Astrocyte of the spinal cord (primary cell): ENCODE measurements at regions not wholly inside any gene's neighbourhood (a gene's known extent, or its start where the extent isn't known, plus 50 kb on each side); places are given as distances from the start of the nearest gene placed in this dataset.

ENCODE experiments used
- DNase-seq: peaks from one replicate; pipeline ENCODE4 v3.0.0; 2011; ENCODE audit warnings: low read depth, low spot score
- H3K4me3 ChIP-seq: 2 replicates; pipeline ENCODE4 v1.5.1; 2011; ENCODE audit warnings: low read depth, mild to moderate bottlenecking, low read length, moderate library complexity
- CTCF ChIP-seq: IDR thresholded peaks from 2 replicates; pipeline ENCODE4 v1.5.1; 2012; ENCODE audit warnings: low read depth, mild to moderate bottlenecking, low read length, inconsistent platforms
- in situ Hi-C: cut with HindIII; loops from 2 replicates; pipeline ENCODE4 v1.10.0; 2017; ENCODE audit warnings: low sequenced_read_pairs

GRCh38 chr9:21608200-21608599 is 126.1 kb upstream of the IFNE start:
- no peak for DNase-seq
- no peak overlapping the region for H3K4me3 ChIP-seq
- in situ Hi-C loops: no loop called here
- TF ChIP-seq CTCF: no peak

- no peak for DNase-seq
- no peak overlapping the region for H3K4me3 ChIP-seq
- TF ChIP-seq CTCF: no peak
- in situ Hi-C loops: no loop called here
Measured at GRCh38 chr9:21609506-21609905, 127.4 kb upstream of the IFNE start.

- no peak for TF ChIP-seq CTCF
- no peak overlapping the region for H3K4me3 ChIP-seq
- in situ Hi-C loops: no loop called here
- no peak for DNase-seq
Measured at GRCh38 chr9:21611891-21612290, 129.8 kb upstream of the IFNE start.

- no peak overlapping the region for H3K4me3 ChIP-seq
- DNase-seq: no peak
- no peak for TF ChIP-seq CTCF
- in situ Hi-C loops: no loop called here
Measured at GRCh38 chr9:21615018-21615417, 132.9 kb upstream of the IFNE start.

- TF ChIP-seq CTCF: no peak
- no peak for DNase-seq
- H3K4me3 ChIP-seq: no peak overlapping the region
- in situ Hi-C loops: no loop called here
Measured at GRCh38 chr9:21615446-21615845, 133.3 kb upstream of the IFNE start.

- TF ChIP-seq CTCF: no peak
- peak; percentile 96 for DNase-seq
- H3K4me3 ChIP-seq: no peak overlapping the region
- in situ Hi-C loops: no loop called here
Measured at GRCh38 chr9:21616082-21616778, 134.1 kb upstream of the IFNE start.
